PC-3 (cell line): ENCODE measurements at regions not wholly inside any gene's neighbourhood (a gene's known extent, or its start where the extent isn't known, plus 50 kb on each side); places are given as distances from the start of the nearest gene placed in this dataset.

ENCODE experiments used
- ATAC-seq: fragments of 200-7000 bp; cut with Tn5 transposase; 2 replicates; pipeline ENCODE4 v1.9.1; 2020; ENCODE audit warnings: mild to moderate bottlenecking, moderate library complexity
- BruUV-seq: library from RNA; stranded (reverse); fragments of 400-500 nt; replicated peaks from 2 replicates; lab custom pipeline; 2021; lab: Mats Ljungman, UMichigan
- CTCF ChIA-PET: fragments of 300-600 bp; sonication (Branson Sonifier 250); formaldehyde crosslinking; loops from one replicate; lab custom pipeline; 2022; ENCODE audit warnings: antibody characterized with exemption; lab: Charles Lee
- POLR2A ChIA-PET: fragments of 300-600 bp; sonication (Branson Sonifier 250); formaldehyde crosslinking; loops from one replicate; lab custom pipeline; 2022; ENCODE audit warnings: antibody characterized with exemption; ENCODE audit not compliant: unreplicated experiment; lab: Charles Lee
- DNase-seq: peaks from one replicate; pipeline ENCODE4 v3.0.0-alpha.2; 2015
- H2AFZ ChIP-seq: fragments of 300-600 bp; sonication (generic); 2 replicates; pipeline ENCODE4 v1.6.0; 2016; ENCODE audit warnings: antibody characterized with exemption, low read length
- H3F3A ChIP-seq: fragments of 300-600 bp; sonication (generic); one replicate; pipeline ENCODE4 v1.6.0; 2017; ENCODE audit warnings: antibody characterized with exemption, low read length, control low read depth, mild to moderate bottlenecking; ENCODE audit not compliant: unreplicated experiment
- H3K27ac ChIP-seq: fragments of 300-600 bp; sonication (generic); 2 replicates; pipeline ENCODE4 v1.5.1; 2016; ENCODE audit warnings: mild to moderate bottlenecking, low read length
- H3K27me3 ChIP-seq: fragments of 300-600 bp; sonication (generic); 2 replicates; pipeline ENCODE4 v1.6.1; 2016; ENCODE audit warnings: low read length, mixed read lengths
- H3K36me3 ChIP-seq: fragments of 300-600 bp; sonication (generic); 2 replicates; pipeline ENCODE4 v1.6.1; 2016; ENCODE audit warnings: low read depth, mixed run types, low read length, mixed read lengths
- H3K4me1 ChIP-seq: fragments of 300-600 bp; sonication (generic); 2 replicates; pipeline ENCODE4 v1.5.1; 2016; ENCODE audit warnings: low read length; ENCODE audit not compliant: insufficient read depth
- H3K4me2 ChIP-seq: fragments of 300-600 bp; sonication (generic); 2 replicates; pipeline ENCODE4 v1.6.0; 2016; ENCODE audit warnings: low read length
- H3K4me3 ChIP-seq: fragments of 300-600 bp; sonication (generic); 2 replicates; pipeline ENCODE4 v1.5.1; 2016; ENCODE audit warnings: mild to moderate bottlenecking, low read length, mixed read lengths
- H3K79me2 ChIP-seq: fragments of 300-600 bp; sonication (generic); 2 replicates; pipeline ENCODE4 v1.6.1; 2017; ENCODE audit warnings: low read length, mixed read lengths
- H3K9ac ChIP-seq: fragments of 300-600 bp; sonication (generic); 2 replicates; pipeline ENCODE4 v1.6.0; 2016; ENCODE audit warnings: mild to moderate bottlenecking, low read length
- H3K9me2 ChIP-seq: fragments of 300-600 bp; sonication (generic); replicated peaks from 2 replicates; pipeline ENCODE4 v1.6.1; 2016; ENCODE audit warnings: mixed run types, low read length, mixed read lengths
- H3K9me3 ChIP-seq: fragments of 300-600 bp; sonication (generic); 2 replicates; pipeline ENCODE4 v1.6.1; 2016; ENCODE audit warnings: low read length, mixed read lengths
- H4K20me1 ChIP-seq: fragments of 300-600 bp; sonication (generic); 2 replicates; pipeline ENCODE4 v1.6.1; 2016; ENCODE audit warnings: low read length, mixed read lengths
- EZH2 ChIP-seq: fragments of 300-600 bp; sonication (generic); IDR thresholded peaks from one replicate; pipeline ENCODE4 v1.6.1; 2017; ENCODE audit warnings: antibody characterized with exemption, mild to moderate bottlenecking, low read length; ENCODE audit not compliant: unreplicated experiment
- EZH2phosphoT487 ChIP-seq: fragments of 300-600 bp; sonication (generic); IDR thresholded peaks from 2 replicates; pipeline ENCODE4 v1.6.1; 2018; ENCODE audit warnings: mild to moderate bottlenecking, antibody characterized with exemption, low read length, borderline replicate concordance
- intact Hi-C: fragments of 100-400 bp; cut with micrococcal nuclease; formaldehyde crosslinking; loops from 2 replicates; pipeline ENCODE4 v1.9.0; 2023
- TF ChIP-seq, protein P1 (sequence below): fragments of 300-600 bp; sonication (generic); conservative IDR thresholded peaks from 2 replicates; pipeline ENCODE4 v1.5.1; 2017; ENCODE audit warnings: antibody characterized with exemption, low read depth, mild to moderate bottlenecking, low read length

DNA sequence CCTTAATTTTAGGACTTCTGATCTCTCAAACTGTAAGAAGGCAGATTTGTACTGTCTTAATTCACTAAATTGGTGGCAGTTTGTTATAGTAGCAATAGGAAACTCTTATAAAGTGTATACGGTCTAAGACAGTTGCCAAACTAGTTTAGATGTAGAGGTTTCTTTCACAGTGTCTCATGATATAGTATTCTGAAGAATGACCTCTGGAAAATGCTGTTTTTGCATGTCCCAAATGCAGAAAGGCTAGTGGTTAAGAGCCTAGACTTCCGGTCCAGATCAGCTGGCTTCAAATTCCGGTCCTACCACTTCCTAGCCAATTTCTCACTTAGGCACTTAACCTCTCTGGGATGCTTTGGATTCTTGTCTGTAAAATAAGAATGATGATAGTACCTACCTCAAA lies 538.5 kb downstream of the CENPC start:
- no peak for ATAC-seq

DNA sequence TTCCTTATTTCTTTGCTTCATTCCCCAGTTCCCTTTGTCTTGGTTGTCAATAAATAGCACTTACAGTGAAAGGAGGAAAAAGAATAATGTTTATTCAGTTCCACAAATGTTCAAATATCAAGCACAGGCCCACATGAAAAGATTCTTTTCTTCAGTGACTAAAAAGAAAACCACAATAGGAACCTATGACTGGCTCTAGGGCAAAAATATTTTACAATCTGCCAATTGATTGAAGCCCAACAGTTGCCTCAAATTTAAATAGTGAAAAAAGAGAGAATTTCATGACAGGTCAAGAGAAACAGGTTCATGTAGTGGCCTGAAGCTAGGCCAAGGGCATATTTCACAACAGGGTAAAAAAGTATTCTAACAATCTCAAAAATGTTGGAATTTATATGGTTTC lies 553.8 kb downstream of the CENPC start:
- CTCF ChIA-PET = no interaction called here
- ATAC-seq (no peak), DNase-seq (peak; percentile 38)
- Histone ChIP-seq H3K79me2 (no peaks in the 10 kb centered on the region), H3F3A (no peaks in the 10 kb centered on the region), H3K9ac (no peak overlapping the region), H3K36me3 (no peaks in the 10 kb centered on the region), H3K4me3 (no peak overlapping the region), H3K27me3 (no peaks in the 10 kb centered on the region), H3K27ac (no peak overlapping the region), H3K4me1 (no peaks in the 10 kb centered on the region), H3K4me2 (no peak overlapping the region), H2AFZ (no peak overlapping the region), H3K9me3 (no peaks in the 10 kb centered on the region), H3K9me2 (no peaks in the 10 kb centered on the region), H4K20me1 (no peaks in the 10 kb centered on the region)
- no TSS peak for BruUV-seq
- TF ChIP-seq, protein P1, sequence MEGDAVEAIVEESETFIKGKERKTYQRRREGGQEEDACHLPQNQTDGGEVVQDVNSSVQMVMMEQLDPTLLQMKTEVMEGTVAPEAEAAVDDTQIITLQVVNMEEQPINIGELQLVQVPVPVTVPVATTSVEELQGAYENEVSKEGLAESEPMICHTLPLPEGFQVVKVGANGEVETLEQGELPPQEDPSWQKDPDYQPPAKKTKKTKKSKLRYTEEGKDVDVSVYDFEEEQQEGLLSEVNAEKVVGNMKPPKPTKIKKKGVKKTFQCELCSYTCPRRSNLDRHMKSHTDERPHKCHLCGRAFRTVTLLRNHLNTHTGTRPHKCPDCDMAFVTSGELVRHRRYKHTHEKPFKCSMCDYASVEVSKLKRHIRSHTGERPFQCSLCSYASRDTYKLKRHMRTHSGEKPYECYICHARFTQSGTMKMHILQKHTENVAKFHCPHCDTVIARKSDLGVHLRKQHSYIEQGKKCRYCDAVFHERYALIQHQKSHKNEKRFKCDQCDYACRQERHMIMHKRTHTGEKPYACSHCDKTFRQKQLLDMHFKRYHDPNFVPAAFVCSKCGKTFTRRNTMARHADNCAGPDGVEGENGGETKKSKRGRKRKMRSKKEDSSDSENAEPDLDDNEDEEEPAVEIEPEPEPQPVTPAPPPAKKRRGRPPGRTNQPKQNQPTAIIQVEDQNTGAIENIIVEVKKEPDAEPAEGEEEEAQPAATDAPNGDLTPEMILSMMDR = no peak
- TF ChIP-seq EZH2 (no peak), EZH2phosphoT487 (no peak)
- POLR2A ChIA-PET = no interaction called here
- intact Hi-C loops = no loop called here

More for the DNA sequence above, 538.5 kb downstream of the CENPC start:
- Histone ChIP-seq H3K79me2 (no peaks in the 10 kb centered on the region), H3K4me2 (no peak overlapping the region), H3K27ac (no peak overlapping the region), H3K9me2 (no peaks in the 10 kb centered on the region), H2AFZ (no peak overlapping the region), H3K4me1 (no peaks in the 10 kb centered on the region), H3K4me3 (no peak overlapping the region), H4K20me1 (no peaks in the 10 kb centered on the region), H3K9ac (no peak overlapping the region), H3K27me3 (no peaks in the 10 kb centered on the region), H3K36me3 (no peaks in the 10 kb centered on the region), H3K9me3 (no peaks in the 10 kb centered on the region), H3F3A (no peaks in the 10 kb centered on the region)
- BruUV-seq = no TSS peak
- CTCF ChIA-PET = no interaction called here
- intact Hi-C loops = no loop called here
- DNase-seq = no peak
- POLR2A ChIA-PET = no interaction called here
- no peak for TF ChIP-seq EZH2phosphoT487
- TF ChIP-seq, protein P1 = no peak
- no peak for TF ChIP-seq EZH2

DNA sequence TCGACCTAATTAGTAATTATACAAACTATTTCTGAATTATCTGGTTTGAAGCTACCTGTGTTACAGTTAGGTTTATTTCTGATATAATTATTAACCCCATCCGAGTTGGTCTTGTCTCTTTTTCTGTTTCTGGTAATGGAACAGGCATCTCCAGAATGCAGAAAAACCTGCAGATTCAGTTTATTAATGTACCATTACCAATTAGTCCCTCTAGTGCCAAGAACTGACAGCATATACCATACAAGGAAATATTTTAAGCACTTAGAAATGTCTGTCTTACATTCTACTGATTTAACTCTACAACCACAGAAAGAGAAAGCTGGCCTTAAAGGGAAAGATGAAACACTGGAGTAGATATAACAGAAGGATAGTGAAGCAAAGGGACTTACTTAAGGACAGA lies 570.6 kb downstream of the CENPC start:
- no peaks in the 10 kb centered on the region for H3F3A ChIP-seq
- no peak overlapping the region for H3K27ac ChIP-seq
- TF ChIP-seq, protein P1 = no peak
- TF ChIP-seq EZH2phosphoT487 (no peak), EZH2 (no peak)
- H4K20me1 ChIP-seq = no peaks in the 10 kb centered on the region
- ATAC-seq = peak; percentile 65
- no TSS peak for BruUV-seq
- no peaks in the 10 kb centered on the region for H3K9me3 ChIP-seq
- H3K36me3 ChIP-seq = no peaks in the 10 kb centered on the region
- H3K4me3 ChIP-seq = no peak overlapping the region; the same call in 1 of the 2 replicates
- no peaks in the 10 kb centered on the region for H3K79me2 ChIP-seq
- ChIA-PET CTCF (no interaction called here), POLR2A (interaction anchor here (0.7 kb wide), 1 partner anchor 43 kb away, joined by 3 read pairs; no protein-coding TSS in a partner anchor)
- no peak overlapping the region for H3K9ac ChIP-seq
- peak; percentile 82 for DNase-seq
- H3K27me3 ChIP-seq = no peaks in the 10 kb centered on the region
- intact Hi-C loops = loop anchor here (5.0 to 10.0 kb wide), 2 partner anchors 287 to 350 kb away; no protein-coding TSS in a partner anchor
- H3K4me2 ChIP-seq = peak overlapping the region; percentile 23
- peaks cover 13% of the 10 kb centered on the region; the same call in 1 of the 2 replicates for H3K4me1 ChIP-seq
- no peaks in the 10 kb centered on the region for H3K9me2 ChIP-seq
- H2AFZ ChIP-seq = 0 out of 2 replicates have a peak overlapping the region, but pooled peaks have one; percentile 25
